ENCODE measurements at regions not wholly inside any gene's neighbourhood (a gene's known extent, or its start where the extent isn't known, plus 50 kb on each side); places are given as distances from the start of the nearest gene placed in this dataset.

DNA sequence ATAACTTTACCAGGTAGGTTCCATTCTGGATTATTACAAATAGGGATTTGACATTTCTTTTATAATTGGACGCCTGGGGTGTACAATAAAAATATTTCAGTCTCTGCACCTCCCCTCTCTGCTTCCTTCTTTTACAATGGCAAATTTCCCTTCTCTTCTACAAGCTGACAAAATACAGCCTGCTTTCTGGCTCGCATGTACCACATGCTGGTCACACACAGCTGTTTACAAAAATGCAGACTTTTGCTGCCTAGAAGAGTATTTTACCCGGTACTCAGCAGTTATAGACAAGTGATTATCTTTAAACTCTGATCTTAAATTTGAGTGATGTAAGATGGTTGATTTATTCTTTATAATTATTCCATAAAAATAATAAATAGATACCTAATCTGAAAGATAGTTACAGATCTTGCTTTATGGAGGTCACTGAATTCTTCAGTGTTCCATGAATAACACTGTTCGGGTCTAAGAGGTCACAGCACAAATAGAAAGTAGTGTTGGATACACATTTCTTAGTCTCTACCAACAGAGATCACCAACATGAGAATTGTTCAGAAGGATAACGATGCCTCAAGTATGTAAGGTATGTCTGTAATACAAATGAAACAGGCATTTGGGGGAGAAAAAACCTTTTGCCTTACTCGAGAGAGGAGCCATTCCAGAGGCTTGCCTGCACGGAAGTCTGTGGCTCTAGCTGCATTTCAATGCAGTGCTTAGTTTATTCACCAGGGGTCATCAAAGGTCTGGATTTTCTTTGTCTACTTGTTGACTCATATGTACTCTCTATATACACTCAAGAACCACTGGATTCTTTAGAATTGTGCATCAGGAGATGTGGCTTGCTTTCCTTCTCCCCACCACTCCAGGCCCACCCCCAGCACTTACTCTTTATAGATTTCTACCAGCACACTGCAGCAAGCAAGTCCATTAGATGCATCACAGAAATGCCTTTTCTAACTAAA is 206.6 kb upstream of the RFX3 start:
- DNase-seq = peak; percentile 33 to 46

DNA sequence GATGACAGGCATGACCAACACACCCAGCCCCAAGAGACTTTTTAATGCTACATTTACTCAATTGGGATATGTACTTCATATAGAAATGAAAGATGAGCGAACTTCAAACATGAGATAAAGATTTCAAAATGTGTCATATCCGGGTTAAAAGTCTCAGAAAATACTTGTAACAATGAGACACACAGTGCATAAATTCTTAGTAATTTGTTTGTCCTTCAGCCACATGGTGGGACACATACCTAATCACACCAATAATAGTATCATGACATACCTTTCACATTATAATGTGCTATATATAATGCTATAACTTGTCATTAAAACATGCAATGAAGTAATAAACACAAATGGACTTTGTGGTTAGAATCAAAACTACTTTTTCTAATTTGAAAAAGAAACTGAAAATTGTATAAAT is 204.7 kb upstream of the RFX3 start:
- DNase-seq = no peak

DNA sequence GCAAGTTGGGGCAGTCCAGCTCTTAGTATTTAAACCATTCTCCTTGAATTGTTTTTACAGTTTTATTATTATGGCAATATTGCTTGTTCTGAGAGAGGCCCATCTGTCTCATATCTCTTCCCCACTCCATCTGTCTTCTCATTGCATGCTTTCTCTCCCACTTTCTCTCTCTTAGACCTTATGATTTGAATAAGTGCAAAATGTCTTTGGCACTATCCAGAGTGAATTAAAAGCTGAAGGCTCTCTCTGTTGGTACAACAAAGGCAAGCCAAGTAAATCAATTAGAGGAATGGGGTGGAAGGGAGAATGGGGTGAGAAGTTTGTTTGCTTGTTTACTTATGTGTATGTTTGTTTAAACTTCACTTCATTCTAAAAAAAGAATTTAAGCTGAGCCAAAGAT is 195.3 kb upstream of the RFX3 start:
- no peak for DNase-seq

DNA sequence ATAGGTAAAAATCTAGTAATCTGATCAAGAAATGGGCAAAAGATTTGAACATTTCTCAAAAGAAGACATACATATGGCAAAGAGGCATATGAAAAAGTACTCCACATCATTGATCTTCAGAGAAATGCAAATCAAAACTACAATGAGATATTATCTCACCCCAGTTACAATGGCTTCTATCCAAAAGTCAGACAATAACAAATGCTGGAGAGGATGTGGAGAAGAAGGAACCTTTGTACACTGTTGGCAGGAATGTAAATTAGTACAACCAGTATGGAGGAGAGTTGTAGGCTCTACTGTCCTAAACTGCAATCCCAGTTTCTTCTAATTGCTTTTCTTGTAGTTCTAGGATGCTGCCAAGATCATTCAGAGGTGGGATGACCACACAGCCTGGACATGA is 193.5 kb upstream of the RFX3 start:
- no peak for DNase-seq

- no peak for DNase-seq
Measured at GRCh38 chr9:3716415-3716814, 190.6 kb upstream of the RFX3 start.

- DNase-seq = no peak
Measured at GRCh38 chr9:3708751-3709150, 182.9 kb upstream of the RFX3 start.

- DNase-seq = no peak
Measured at GRCh38 chr9:3704890-3705289, 179.1 kb upstream of the RFX3 start.

- no peak for DNase-seq
Measured at GRCh38 chr9:3700772-3701171, 175.0 kb upstream of the RFX3 start.

GRCh38 chr9:3699883-3700282 is 174.1 kb upstream of the RFX3 start:
- DNase-seq = no peak

DNA sequence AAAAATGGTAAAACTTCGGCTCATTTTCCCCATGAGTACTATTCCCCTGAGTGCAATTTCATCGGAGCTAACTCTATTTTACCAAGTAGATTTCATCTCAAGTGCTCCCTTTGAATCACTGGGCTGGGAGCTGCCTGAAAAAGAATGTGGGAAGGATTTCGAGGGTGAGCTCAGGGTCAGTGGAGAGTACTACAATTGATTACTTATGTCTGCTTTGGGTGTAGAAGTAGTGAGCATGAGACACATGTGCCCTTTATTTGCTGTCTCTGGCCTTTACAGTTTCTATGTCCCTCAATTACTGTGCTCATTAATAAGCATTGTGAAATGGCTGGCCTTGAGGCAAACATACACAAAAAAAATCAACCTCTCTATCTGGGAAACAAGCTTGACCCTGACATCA is 172.7 kb upstream of the RFX3 start:
- no peak for DNase-seq

- no peak for DNase-seq
Measured at GRCh38 chr9:3698076-3698475, 172.3 kb upstream of the RFX3 start.

- DNase-seq = no peak
Measured at GRCh38 chr9:3696368-3696767, 170.6 kb upstream of the RFX3 start.

DNA sequence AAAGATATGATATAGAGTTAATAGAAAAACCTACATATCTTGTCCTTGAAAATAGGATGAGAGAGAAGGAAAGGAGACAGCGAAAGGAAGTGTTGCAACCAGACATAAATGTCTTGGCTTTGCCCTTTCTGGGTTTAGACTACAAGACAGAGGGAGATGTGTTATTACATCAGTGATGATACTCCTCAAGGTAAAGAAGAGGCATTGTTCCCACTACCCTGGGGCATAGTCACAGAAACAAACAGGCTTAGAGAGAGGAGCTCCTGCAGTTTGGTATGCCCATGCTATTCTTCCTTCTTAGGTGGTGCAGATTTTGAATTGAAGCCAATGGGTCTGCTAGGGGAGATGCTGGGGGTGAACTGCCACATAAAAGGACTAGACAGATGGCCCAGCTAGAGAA is 166.8 kb upstream of the RFX3 start:
- no peak for DNase-seq

DNA sequence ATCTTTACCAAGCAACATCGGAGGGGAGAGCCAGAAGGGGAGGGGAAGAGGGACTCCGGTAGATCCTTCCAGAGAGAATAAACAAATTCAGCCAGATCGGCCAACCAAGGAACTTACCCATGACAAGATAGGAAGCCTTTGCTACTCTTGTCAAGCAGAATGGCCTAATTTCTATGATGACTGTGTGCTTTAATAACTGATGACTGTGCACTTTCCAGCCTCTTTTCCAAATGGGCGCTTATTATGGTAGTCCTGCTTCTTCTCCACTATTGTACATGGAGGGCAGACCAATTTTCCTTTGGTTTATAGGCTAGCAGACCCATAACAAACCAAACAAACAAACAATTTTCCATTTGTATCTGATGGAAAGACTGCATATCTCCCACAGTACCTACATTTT is 163.8 kb upstream of the RFX3 start:
- no peak for DNase-seq

GRCh38 chr9:3687145-3687544 is 161.3 kb upstream of the RFX3 start:
- DNase-seq = no peak

GRCh38 chr9:3682186-3682585 is 156.4 kb upstream of the RFX3 start:
- no peak for DNase-seq

DNA sequence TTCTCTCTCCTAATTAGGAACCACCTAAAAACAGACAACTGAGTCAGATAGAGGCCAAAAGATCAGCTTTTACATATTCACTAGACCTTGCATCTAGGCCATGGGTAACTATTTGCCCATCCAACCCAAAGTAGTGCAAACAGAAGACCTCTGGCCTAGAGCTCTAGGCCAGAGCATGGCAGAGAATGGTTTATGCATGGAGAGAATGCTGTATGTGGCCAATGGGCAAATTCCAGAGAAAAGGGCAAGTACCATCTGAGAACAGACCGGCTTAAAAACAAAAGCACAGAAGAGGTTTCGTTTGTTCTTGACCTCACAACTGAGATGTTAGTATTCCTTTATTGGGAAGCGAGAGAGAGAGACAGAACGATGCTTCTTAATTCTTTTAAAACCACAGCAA is 151.7 kb upstream of the RFX3 start:
- no peak for DNase-seq

DNA sequence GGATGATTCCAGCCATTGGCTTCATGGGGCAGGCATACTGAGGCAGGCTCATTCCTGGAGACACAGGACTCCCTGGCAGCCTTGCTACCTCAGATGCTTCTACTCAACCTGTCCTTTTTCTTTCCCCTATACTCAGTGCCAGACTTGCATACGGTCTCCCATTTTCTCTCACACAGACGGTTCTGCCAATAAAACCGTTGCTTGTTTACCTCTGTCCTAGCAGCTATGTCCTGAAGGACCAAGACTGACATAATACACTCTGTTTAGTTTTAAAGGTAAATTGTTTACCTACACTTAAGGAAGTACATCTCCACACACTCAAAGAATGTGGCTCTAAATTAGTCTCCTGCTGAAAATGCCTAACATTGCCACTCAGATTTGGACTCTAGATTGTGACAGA is 151.0 kb upstream of the RFX3 start:
- no peak for DNase-seq

- no peak for DNase-seq
Measured at GRCh38 chr9:3675946-3676345, 150.1 kb upstream of the RFX3 start.

- DNase-seq = no peak
Measured at GRCh38 chr9:3674561-3674960, 148.8 kb upstream of the RFX3 start.

DNA sequence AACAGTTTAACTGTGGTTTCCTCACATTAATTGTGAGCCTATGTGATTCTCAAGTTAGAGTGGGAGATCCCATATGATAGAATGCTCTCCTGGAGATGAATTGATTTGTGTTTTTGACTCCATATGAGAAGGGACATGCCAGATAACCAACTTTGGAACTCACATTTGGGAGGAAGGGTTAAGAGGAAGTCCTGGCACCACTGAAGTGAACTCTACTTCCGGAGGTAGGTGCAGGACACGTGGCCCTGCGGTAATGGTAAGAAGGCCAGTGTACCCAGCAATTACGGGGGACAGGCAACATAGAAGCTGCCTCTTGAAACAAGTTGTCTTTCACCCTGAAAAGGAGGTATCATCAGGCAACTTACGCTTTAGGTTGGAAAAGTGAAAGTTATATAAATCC is 146.6 kb upstream of the RFX3 start:
- no peak for DNase-seq

GRCh38 chr9:3664044-3664443 is 138.2 kb upstream of the RFX3 start:
- no peak for DNase-seq

DNA sequence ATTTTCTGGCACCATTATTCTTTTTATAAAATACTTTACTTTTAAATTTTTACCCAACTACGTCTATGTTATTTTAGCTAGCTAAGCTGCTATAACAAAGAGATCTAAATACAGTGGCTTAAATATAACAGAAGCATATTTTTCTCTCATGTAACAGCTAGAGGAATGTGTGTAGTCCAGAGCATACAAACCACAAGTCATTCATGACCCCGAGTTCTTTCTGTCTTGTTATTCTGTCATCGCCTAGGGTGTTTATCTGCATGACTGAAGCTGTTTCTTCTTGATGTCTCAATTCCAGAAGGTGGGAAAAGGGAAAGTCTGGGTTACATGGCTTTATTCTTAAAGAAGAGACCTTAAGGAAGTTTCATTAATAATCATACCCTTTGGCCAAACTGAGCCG is 136.9 kb upstream of the RFX3 start:
- DNase-seq = no peak

DNA sequence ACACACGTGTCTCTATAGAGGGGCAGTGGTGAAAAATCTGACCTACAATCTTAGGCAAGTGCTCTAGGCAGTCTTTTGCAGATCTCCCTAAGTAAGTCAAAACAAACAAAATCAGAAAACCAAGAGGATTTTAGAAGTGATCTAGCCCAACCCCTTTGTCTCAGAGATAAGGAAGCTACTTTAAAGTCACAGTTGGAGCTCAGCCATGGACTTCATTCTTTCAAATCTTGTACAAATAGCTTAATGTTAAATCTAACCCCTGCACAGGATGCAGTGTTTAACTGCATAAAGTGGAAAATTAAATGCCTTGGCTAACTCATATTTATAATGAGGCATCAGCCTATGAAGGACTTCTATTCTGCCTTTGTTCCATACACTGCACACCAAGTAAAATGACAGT is 135.1 kb upstream of the RFX3 start:
- DNase-seq = no peak

GRCh38 chr9:3659647-3660046 is 133.8 kb upstream of the RFX3 start:
- no peak for DNase-seq
